Common myeloid progenitor, CD34-positive (primary cell): ENCODE measurements at regions not wholly inside any gene's neighbourhood (a gene's known extent, or its start where the extent isn't known, plus 50 kb on each side); places are given as distances from the start of the nearest gene placed in this dataset.

Experiments
- CTCF ChIA-PET: fragments of 350-600 bp; sonication (Branson Sonifier 250); formaldehyde crosslinking; loops from one replicate; lab custom pipeline; 2021; ENCODE audit warnings: antibody characterized with exemption; lab: Charles Lee
- POLR2A ChIA-PET: fragments of 350-600 bp; sonication (Branson Sonifier 250); formaldehyde crosslinking; loops from one replicate; lab custom pipeline; 2021; ENCODE audit warnings: antibody characterized with exemption; lab: Charles Lee
- DNase-seq, 3 donors: peaks; one replicate each; pipeline versions ENCODE4 v3.0.0 to v3.0.0-alpha.2; 2013
- H3K27ac ChIP-seq, 2 experiments: 1 replicate in 1 of 2; 2 replicates in 1 of 2; pipeline ENCODE4 v1.7.0; 2013; ENCODE audit warnings: inconsistent platforms in 2 of 2, low read length in 2 of 2, mild to moderate bottlenecking in 2 of 2, low read depth in 1 of 2, moderate library complexity in 1 of 2; ENCODE audit not compliant: severe bottlenecking in 2 of 2, insufficient read depth in 1 of 2, poor library complexity in 1 of 2
- H3K27me3 ChIP-seq, 5 experiments: replicated peaks in 2 of 5; 1 replicate in 3 of 5; 2 replicates in 2 of 5; pipeline versions ENCODE4 v1.6.1 to v1.7.0; 2013; ENCODE audit warnings: low read length in 4 of 5, mild to moderate bottlenecking in 2 of 5, moderate library complexity in 2 of 5, inconsistent platforms in 1 of 5; ENCODE audit not compliant: insufficient read depth in 5 of 5, control insufficient read depth in 4 of 5
- H3K36me3 ChIP-seq, 4 experiments: 1 replicate in 2 of 4; 2 replicates in 2 of 4; pipeline versions ENCODE4 v1.6.1 to v1.7.0; 2013; ENCODE audit warnings: low read length in 3 of 4, control low read depth in 1 of 4, mild to moderate bottlenecking in 1 of 4; ENCODE audit not compliant: control insufficient read depth in 4 of 4, insufficient read depth in 4 of 4
- H3K4me1 ChIP-seq, 4 experiments: 1 replicate in 3 of 4; 2 replicates in 1 of 4; pipeline versions ENCODE4 v1.6.1 to v1.7.1; 2013; ENCODE audit warnings: low read length in 3 of 4, mild to moderate bottlenecking in 3 of 4, control low read depth in 1 of 4, inconsistent platforms in 1 of 4, moderate library complexity in 1 of 4; ENCODE audit not compliant: control insufficient read depth in 4 of 4, insufficient read depth in 4 of 4; ENCODE audit errors: control extremely low read depth in 1 of 4
- H3K4me3 ChIP-seq, 7 experiments: 1 replicate in 4 of 7; 2 replicates in 3 of 7; pipeline versions ENCODE4 v1.5.1 to v1.7.0; 2013; ENCODE audit warnings: mild to moderate bottlenecking in 7 of 7, low read length in 6 of 7, moderate library complexity in 6 of 7, inconsistent platforms in 2 of 7, low read depth in 2 of 7, control low read depth in 1 of 7; ENCODE audit not compliant: insufficient read depth in 4 of 7, control insufficient read depth in 1 of 7; ENCODE audit errors: extremely low read depth in 1 of 7
- H3K9me3 ChIP-seq, 5 experiments: 1 replicate in 4 of 5; 2 replicates in 1 of 5; pipeline versions ENCODE4 v1.6.1 to v1.7.1; 2013; ENCODE audit warnings: low read length in 4 of 5, mild to moderate bottlenecking in 2 of 5, inconsistent platforms in 1 of 5, low read depth in 1 of 5, moderate library complexity in 1 of 5; ENCODE audit not compliant: control insufficient read depth in 4 of 5, insufficient read depth in 2 of 5; ENCODE audit errors: control extremely low read depth in 1 of 5
- WGBS: methylation state at CpG from one replicate; pipeline ENCODE4 v1.1.5; 2013; ENCODE audit not compliant: insufficient coverage; 5-methylcytosine and 5-hydroxymethylcytosine counted together

DNA sequence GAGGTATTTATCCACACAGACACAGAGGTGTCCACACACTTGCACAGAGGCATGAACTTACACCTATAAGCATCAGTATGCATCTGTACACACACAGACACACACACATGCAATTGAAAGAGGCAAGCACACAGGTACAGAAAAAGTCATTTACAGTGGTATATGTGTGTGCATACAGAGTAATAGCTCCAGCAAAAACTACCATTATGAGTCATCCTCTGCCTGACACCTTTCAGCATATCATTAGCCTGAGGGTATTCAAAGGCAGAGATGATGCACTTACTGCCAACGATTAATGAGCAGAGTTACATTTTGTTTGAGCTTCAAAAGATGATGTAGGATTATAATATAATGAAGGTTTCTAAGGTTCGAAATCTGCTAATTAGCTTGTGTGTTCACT, 100.3 kb upstream of the TPRG1 start:
- WGBS: 90% methylated on average over 1 of the region's 2 CpGs
- no peak overlapping the region for H3K4me3 ChIP-seq
- H3K4me1 ChIP-seq: no peaks in the 10 kb centered on the region
- no peaks in the 10 kb centered on the region for H3K36me3 ChIP-seq
- CTCF ChIA-PET: interaction anchor here (0.9 to 1.1 kb wide), 2 partner anchors 13 to 1811 kb away, joined by 3 read pairs; no protein-coding TSS in a partner anchor
- peaks cover 0 to 1% (median 0%) of the 10 kb centered on the region in 5 experiments for H3K27me3 ChIP-seq
- POLR2A ChIA-PET: no interaction called here
- H3K27ac ChIP-seq: no peak overlapping the region
- peaks cover 0 to 8% (median 0%) of the 10 kb centered on the region in 5 experiments for H3K9me3 ChIP-seq
- DNase-seq: no peak

DNA sequence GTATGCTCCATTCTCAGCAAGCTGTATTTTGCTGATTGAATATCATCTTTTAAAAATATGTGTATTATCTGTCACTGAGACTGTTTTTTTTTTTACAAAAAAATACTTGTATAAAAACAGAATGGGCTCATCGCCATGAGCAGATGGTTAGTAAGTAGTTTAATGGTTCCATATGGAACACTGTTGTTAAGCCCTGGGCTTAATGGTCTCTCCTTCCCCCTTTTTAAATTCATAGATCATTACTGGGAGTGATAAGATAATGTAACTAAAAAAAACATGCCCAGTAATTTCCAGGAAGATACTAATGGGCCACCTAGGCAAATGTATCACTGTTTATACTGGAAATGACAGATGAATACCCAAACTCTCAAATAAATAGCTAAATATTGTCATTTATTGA, 95.3 kb upstream of the TPRG1 start:
- Histone ChIP-seq H3K27me3 (peaks cover 0 to 3% (median 0%) of the 10 kb centered on the region in 5 experiments), H3K27ac (no peak overlapping the region), H3K4me1 (no peaks in the 10 kb centered on the region), H3K36me3 (no peaks in the 10 kb centered on the region), H3K9me3 (no peaks in the 10 kb centered on the region), H3K4me3 (no peak overlapping the region)
- WGBS: no CpG with 5 or more reads among the region's 1 CpG
- POLR2A ChIA-PET: no interaction called here
- CTCF ChIA-PET: no interaction called here
- no peak for DNase-seq

DNA sequence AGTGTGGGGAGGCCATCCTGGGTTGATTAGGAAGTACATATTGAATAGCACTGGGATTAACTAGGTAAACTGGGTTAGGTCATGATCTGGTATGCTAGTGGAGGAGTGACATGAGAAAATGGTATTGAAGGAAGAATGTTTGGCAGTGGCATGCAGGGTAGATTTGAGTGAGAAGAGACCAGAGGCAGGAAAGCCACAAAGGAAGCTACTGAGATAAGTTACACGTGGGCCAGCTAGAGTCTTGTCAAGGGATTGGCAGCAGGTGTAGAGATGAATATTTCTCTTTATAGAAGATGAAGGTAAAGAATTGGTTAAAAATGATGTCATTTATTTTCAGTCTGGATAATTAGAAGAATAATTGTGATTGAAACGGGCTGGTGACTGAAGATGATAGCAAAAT, 91.0 kb upstream of the TPRG1 start:
- 44% methylated on average over 2 of the region's 2 CpGs for WGBS
- ChIA-PET POLR2A (no interaction called here), CTCF (interaction anchor here (0.8 kb wide), 1 partner anchor 16 kb away, joined by 3 read pairs; no protein-coding TSS in a partner anchor)
- Histone ChIP-seq H3K27me3 (peaks cover 0 to 2% (median 0%) of the 10 kb centered on the region in 5 experiments), H3K9me3 (no peaks in the 10 kb centered on the region), H3K36me3 (no peaks in the 10 kb centered on the region), H3K4me3 (no peak overlapping the region), H3K4me1 (no peaks in the 10 kb centered on the region), H3K27ac (no peak overlapping the region)
- no peak for DNase-seq

DNA sequence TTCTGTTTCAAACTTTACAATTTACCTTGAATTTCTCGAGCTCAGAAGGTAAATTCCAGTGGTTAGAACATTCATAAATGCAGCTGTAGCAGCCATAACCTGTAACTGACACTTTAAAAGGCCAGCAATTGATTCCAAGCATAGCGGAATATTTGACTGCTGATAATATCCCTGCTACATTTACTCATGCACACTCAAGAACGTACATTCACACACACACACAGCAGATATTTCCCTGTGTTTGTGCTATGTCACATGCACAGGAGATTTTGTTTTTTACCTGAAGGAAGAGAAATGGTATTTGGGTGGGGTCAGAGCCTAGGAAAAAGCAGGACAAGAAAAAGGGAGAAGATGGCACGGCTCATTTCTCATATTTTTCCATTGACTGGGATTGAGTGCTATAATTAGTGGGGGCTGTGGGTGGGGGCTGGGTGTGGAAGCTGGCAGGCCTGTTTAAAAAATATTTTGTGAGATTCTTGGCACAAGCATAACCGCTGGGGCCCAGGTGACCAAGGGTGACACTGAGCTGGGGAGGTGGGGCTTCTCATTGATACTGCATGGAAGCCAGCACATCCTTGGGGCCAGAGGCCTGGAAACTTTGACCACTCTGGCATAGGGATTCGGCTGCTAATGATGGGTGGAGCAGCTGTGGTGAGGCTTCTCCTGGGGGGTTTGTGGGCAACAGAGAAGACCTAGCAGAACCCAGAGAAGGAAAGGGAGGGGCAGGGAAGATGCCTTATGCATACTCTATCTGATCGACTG, 88.9 kb upstream of the TPRG1 start:
- no peak for DNase-seq
- no peak overlapping the region for H3K27ac ChIP-seq
- H3K4me1 ChIP-seq: no peaks in the 10 kb centered on the region
- peaks cover 0 to 2% (median 0%) of the 10 kb centered on the region in 5 experiments for H3K27me3 ChIP-seq
- no peaks in the 10 kb centered on the region for H3K9me3 ChIP-seq
- WGBS: 72% methylated on average over 4 of the region's 7 CpGs
- H3K36me3 ChIP-seq: no peaks in the 10 kb centered on the region
- ChIA-PET CTCF (no interaction called here), POLR2A (no interaction called here)
- no peak overlapping the region for H3K4me3 ChIP-seq

DNA sequence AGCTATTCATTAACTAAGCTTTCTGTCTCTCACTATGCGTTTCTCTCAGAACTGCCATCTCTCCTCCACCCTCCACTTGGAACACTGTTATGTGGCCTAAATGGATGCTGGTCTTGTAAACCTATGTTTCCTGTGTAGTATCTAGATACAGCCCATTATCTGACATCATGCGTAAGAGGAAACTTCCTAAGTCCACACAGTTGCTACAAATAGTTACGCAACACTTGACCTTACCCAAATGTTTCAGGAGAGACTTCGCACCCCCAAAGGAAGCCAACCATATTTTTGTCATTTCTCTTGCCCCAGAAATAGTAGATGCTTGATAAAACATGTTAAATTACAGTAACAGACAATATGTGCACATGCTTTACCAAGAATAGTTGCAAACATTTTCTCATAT, 87.2 kb upstream of the TPRG1 start:
- WGBS: 100% methylated on average over 2 of the region's 4 CpGs
- no peaks in the 10 kb centered on the region for H3K36me3 ChIP-seq
- H3K4me3 ChIP-seq: no peak overlapping the region
- peaks cover 0 to 2% (median 0%) of the 10 kb centered on the region in 5 experiments for H3K27me3 ChIP-seq
- no peak overlapping the region for H3K27ac ChIP-seq
- no peaks in the 10 kb centered on the region for H3K9me3 ChIP-seq
- DNase-seq: no peak
- H3K4me1 ChIP-seq: no peaks in the 10 kb centered on the region
- ChIA-PET CTCF (no interaction called here), POLR2A (no interaction called here)

DNA sequence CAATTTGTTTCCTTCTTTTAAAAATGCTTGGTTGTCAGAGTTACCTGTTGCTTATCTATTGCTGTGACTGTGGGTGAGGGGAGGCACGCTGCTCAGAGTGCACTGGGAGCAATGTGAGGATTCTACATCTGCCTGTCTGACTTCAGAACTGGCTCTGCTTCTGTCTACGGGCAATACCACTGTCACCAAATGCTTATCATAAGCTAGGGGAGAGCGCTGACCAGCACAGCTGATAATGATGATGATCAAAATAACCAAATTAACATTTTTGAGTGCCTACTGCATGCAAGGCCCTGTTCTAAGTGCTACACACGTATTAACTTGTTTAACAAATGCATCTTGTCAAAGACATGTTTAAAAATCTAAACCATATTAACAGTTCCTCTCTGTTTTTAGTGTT, 79.2 kb upstream of the TPRG1 start:
- no peak overlapping the region for H3K27ac ChIP-seq
- H3K4me1 ChIP-seq: no peaks in the 10 kb centered on the region
- 80% methylated on average over 1 of the region's 4 CpGs for WGBS
- POLR2A ChIA-PET: no interaction called here
- no peak overlapping the region for H3K4me3 ChIP-seq
- CTCF ChIA-PET: no interaction called here
- H3K27me3 ChIP-seq: no peaks in the 10 kb centered on the region
- no peaks in the 10 kb centered on the region for H3K9me3 ChIP-seq
- H3K36me3 ChIP-seq: no peaks in the 10 kb centered on the region
- DNase-seq: no peak

DNA sequence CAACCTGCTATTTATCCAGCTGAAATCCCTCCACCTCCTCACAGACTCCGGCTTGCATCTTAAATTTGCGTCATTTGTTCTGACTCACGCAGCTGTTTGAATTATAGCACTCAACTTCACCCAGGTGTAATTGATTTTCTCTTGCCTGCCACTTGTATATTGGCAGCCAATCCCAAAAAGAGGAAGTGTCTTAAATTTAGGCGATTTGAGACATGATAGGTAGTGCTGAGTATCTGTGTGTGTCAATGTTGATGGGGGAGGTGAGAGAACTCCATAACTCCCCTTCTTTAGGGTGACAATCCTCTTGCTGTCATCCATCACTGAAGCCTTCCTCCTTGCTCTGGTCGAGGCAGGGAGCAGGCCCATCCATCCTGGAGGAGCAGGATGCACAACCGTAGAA, 77.2 kb upstream of the TPRG1 start:
- peaks cover 0 to 3% (median 1%) of the 10 kb centered on the region in 4 experiments for H3K4me1 ChIP-seq
- no peaks in the 10 kb centered on the region for H3K36me3 ChIP-seq
- H3K9me3 ChIP-seq: no peaks in the 10 kb centered on the region
- no peak overlapping the region for H3K4me3 ChIP-seq
- CTCF ChIA-PET: no interaction called here
- WGBS: 100% methylated on average over 3 of the region's 6 CpGs
- H3K27ac ChIP-seq: no peak overlapping the region
- no peak for DNase-seq
- no peaks in the 10 kb centered on the region for H3K27me3 ChIP-seq
- POLR2A ChIA-PET: no interaction called here
